OCI-LY1 (cell line): ENCODE measurements at regions not wholly inside any gene's neighbourhood (a gene's known extent, or its start where the extent isn't known, plus 50 kb on each side); places are given as distances from the start of the nearest gene placed in this dataset.

Experiments
- H2AFZ ChIP-seq: fragments of 200-600 bp; sonication (generic), shearing (Covaris generic); 2 replicates; pipeline ENCODE4 v1.6.0; 2014; ENCODE audit warnings: antibody characterized with exemption, mild to moderate bottlenecking, low read length
- H3F3A ChIP-seq: fragments of 200-600 bp; sonication (generic), shearing (Covaris generic); 2 replicates; pipeline ENCODE4 v1.6.0; 2014; ENCODE audit warnings: mild to moderate bottlenecking, antibody characterized with exemption, low read length, moderate library complexity; ENCODE audit not compliant: insufficient read depth
- H3K27ac ChIP-seq: fragments of 200-600 bp; sonication (generic); 2 replicates; pipeline ENCODE4 v1.5.1; 2014; ENCODE audit warnings: low read length, mixed run types, mild to moderate bottlenecking, low read depth; ENCODE audit not compliant: poor library complexity, severe bottlenecking
- H3K27me3 ChIP-seq: fragments of 200-600 bp; sonication (generic); 2 replicates; pipeline ENCODE4 v1.6.0; 2014; ENCODE audit warnings: antibody characterized with exemption, mild to moderate bottlenecking, low read length, moderate library complexity; ENCODE audit not compliant: insufficient read depth
- H3K36me3 ChIP-seq: fragments of 200-600 bp; sonication (generic); 2 replicates; pipeline ENCODE4 v1.6.1; 2014; ENCODE audit warnings: mild to moderate bottlenecking, antibody characterized with exemption, low read length, moderate library complexity, mixed read lengths; ENCODE audit not compliant: insufficient read depth
- H3K4me1 ChIP-seq: fragments of 200-600 bp; sonication (generic); 2 replicates; pipeline ENCODE4 v1.5.1; 2014; ENCODE audit warnings: mild to moderate bottlenecking, low read length, moderate library complexity; ENCODE audit not compliant: insufficient read depth, severe bottlenecking
- H3K4me2 ChIP-seq: fragments of 200-600 bp; sonication (generic), shearing (Covaris generic); 2 replicates; pipeline ENCODE4 v1.6.1; 2014; ENCODE audit warnings: low read length
- H3K4me3 ChIP-seq: fragments of 200-600 bp; sonication (generic); 2 replicates; pipeline ENCODE4 v1.5.1; 2014; ENCODE audit warnings: low read length, low read depth, mild to moderate bottlenecking, mixed read lengths; ENCODE audit not compliant: poor library complexity, severe bottlenecking
- H3K79me2 ChIP-seq: fragments of 200-600 bp; shearing (Covaris generic); 2 replicates; pipeline ENCODE4 v1.6.1; 2016; ENCODE audit warnings: mixed run types, low read length, mixed read lengths; ENCODE audit not compliant: insufficient read depth
- H3K9ac ChIP-seq: fragments of 200-600 bp; sonication (generic), shearing (Covaris generic); 2 replicates; pipeline ENCODE4 v1.6.1; 2014; ENCODE audit warnings: mild to moderate bottlenecking, low read length, mixed read lengths
- H3K9me2 ChIP-seq: fragments of 200-600 bp; sonication (generic), shearing (Covaris generic); 2 replicates; pipeline ENCODE4 v1.6.1; 2014; ENCODE audit warnings: low read depth, mild to moderate bottlenecking, low read length, mixed read lengths
- H3K9me3 ChIP-seq: fragments of 200-600 bp; shearing (Covaris generic); 2 replicates; pipeline ENCODE4 v1.6.1; 2014; ENCODE audit warnings: low read length, mixed read lengths
- H4K20me1 ChIP-seq: fragments of 200-600 bp; sonication (generic), shearing (Covaris generic); 2 replicates; pipeline ENCODE4 v1.6.0; 2016; ENCODE audit warnings: mild to moderate bottlenecking, low read length; ENCODE audit not compliant: insufficient read depth
- CTCF ChIP-seq: fragments of 200-600 bp; sonication (generic), shearing (Covaris generic); IDR thresholded peaks from 2 replicates; pipeline ENCODE4 v1.5.1; 2017; ENCODE audit warnings: mild to moderate bottlenecking, antibody characterized with exemption, low read length, moderate library complexity, mixed read lengths
- EZH2 ChIP-seq: fragments of 200-600 bp; sonication (generic), shearing (Covaris generic); IDR thresholded peaks from 2 replicates; pipeline ENCODE4 v1.8.0; 2017; ENCODE audit warnings: borderline replicate concordance, mixed run types, mild to moderate bottlenecking, antibody characterized with exemption, low read length, moderate library complexity, mixed read lengths

GRCh38 chr14:97074856-97075255, 277.7 kb downstream of the VRK1 start:
- Histone ChIP-seq H2AFZ (no peak overlapping the region), H3K9ac (no peak overlapping the region), H3K36me3 (no peaks in the 10 kb centered on the region), H3F3A (no peaks in the 10 kb centered on the region), H3K9me2 (no peaks in the 10 kb centered on the region), H3K79me2 (no peaks in the 10 kb centered on the region), H3K4me1 (no peaks in the 10 kb centered on the region), H4K20me1 (no peaks in the 10 kb centered on the region), H3K27ac (no peak overlapping the region), H3K27me3 (no peaks in the 10 kb centered on the region), H3K9me3 (no peaks in the 10 kb centered on the region), H3K4me3 (no peak overlapping the region), H3K4me2 (no peak overlapping the region)
- no peak for TF ChIP-seq EZH2
- TF ChIP-seq CTCF: no peak

DNA sequence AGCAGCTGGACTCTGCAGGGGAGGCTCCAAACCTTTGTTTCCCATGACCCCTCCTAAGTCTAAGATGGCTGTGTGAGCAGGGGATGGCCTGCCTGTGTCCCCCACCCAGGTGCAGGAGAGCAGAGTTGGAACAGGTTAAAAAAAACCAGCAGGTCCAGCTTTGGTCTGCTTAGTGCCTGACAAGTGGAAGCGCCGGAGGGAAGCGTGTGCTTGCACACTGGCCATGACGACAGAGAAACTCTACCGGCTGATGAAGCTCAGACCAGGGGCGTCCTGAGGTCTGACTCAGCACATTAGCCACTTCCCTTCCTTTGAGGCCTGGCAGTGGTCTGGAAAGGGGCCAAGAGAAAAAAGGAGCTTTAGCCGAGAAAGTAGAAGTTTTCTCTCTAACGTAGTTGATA, 280.1 kb downstream of the VRK1 start:
- no peak for TF ChIP-seq CTCF
- no peak for TF ChIP-seq EZH2
- H3K79me2 ChIP-seq: no peaks in the 10 kb centered on the region
- no peaks in the 10 kb centered on the region for H3K9me2 ChIP-seq
- H2AFZ ChIP-seq: no peak overlapping the region
- H3F3A ChIP-seq: no peaks in the 10 kb centered on the region
- no peak overlapping the region for H3K4me2 ChIP-seq
- no peaks in the 10 kb centered on the region for H3K36me3 ChIP-seq
- H3K4me3 ChIP-seq: no peak overlapping the region
- no peaks in the 10 kb centered on the region for H3K27me3 ChIP-seq
- H3K4me1 ChIP-seq: no peaks in the 10 kb centered on the region
- H3K9ac ChIP-seq: no peak overlapping the region
- H3K9me3 ChIP-seq: no peaks in the 10 kb centered on the region
- H4K20me1 ChIP-seq: no peaks in the 10 kb centered on the region
- no peak overlapping the region for H3K27ac ChIP-seq

DNA sequence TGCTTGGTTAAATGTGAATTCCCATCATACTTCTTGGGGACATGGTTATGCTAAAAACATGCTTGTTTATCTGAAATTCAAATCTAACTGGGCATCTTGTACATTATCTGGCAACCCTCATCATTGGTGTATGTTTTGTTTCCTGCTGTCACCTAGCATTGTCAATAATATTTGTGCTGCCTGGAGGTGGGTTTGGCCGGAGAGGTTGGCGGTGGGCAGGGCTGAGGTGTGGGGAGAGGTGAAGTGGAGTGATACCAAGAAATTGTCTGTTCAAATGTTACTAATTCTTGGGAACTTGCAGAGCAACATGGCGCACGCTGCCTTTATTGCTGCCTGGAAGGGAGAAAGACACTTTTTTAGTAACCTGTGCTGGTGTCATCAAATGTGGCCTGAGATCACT, 280.5 kb downstream of the VRK1 start:
- Histone ChIP-seq H3K4me1 (no peaks in the 10 kb centered on the region), H3F3A (no peaks in the 10 kb centered on the region), H3K27ac (no peak overlapping the region), H3K9ac (no peak overlapping the region), H4K20me1 (no peaks in the 10 kb centered on the region), H3K9me3 (no peaks in the 10 kb centered on the region), H3K9me2 (no peaks in the 10 kb centered on the region), H3K4me3 (no peak overlapping the region), H3K79me2 (no peaks in the 10 kb centered on the region), H3K27me3 (no peaks in the 10 kb centered on the region), H2AFZ (no peak overlapping the region), H3K36me3 (no peaks in the 10 kb centered on the region), H3K4me2 (no peak overlapping the region)
- TF ChIP-seq CTCF: no peak
- no peak for TF ChIP-seq EZH2
